HG02610 (cell line): ENCODE measurements at regions not wholly inside any gene's neighbourhood (a gene's known extent, or its start where the extent isn't known, plus 50 kb on each side); places are given as distances from the start of the nearest gene placed in this dataset.
"Not testable (repeated sequence)": the region's sequence is repeated elsewhere in the genome, so short reads cannot be mapped to it uniquely, and the experiment has no call there.

Experiments
- ATAC-seq: cut with Tn5 transposase; IDR thresholded peaks from one replicate; pipeline ENCODE4 v1.9.1; 2021; ENCODE audit warnings: mild to moderate bottlenecking, moderate library complexity; ENCODE audit not compliant: unreplicated experiment

DNA sequence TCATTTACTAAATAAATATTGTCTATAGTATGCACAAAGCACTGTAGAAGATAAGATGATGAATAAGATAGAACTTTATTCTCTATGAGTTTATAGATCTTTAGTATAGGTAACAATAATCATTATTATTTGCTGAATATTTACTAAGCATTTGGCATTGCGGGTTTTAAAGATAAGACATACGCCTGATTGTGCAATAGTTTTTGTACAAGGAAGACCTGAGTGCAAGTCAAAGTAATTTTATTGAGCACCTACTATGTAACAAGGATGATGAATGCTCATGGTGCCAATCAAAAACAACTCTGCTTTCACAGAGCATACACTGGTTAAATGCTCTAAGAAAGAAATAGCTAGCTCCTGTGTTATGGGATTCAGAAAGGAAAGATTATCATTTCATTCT is 1461.7 kb upstream of the FLRT2 start:
- no peak for ATAC-seq

DNA sequence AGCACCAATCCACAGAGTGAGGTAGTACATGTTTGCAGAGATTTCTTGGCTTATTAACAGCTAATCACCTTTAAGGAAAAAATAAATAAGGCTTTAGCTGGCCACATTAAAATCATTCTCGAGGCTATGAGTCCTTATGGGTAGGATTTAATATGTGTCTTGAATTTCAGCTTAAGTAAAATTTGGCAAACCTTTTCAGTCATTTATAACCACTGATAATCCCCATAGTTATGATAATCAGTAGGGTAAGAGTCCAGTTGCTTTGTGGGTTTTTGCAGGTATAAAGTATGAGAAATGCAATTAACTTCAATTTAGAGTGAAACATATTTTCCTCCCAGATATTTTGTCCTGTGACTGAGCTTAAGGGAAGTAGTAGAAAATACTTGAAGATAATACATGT is 1458.9 kb upstream of the FLRT2 start:
- ATAC-seq = no peak

DNA sequence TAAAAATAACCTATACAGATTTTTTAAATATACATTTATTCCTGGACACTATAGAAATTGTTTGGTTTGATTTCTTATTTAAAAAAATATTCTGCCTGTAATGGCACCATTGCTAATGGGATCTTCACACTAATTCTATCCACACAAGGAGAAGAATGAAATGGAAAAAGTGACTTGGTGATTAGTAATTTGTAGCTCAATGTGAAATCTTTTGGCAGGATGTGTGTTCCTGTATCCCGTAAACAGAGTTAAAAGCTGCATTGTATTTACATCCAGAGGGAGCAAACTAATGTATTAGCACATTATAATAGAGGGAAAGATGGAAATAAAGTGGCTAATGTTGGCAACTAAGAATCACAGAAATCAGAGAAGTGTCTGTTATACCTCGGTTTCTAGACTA is 1455.3 kb upstream of the FLRT2 start:
- no peak for ATAC-seq

DNA sequence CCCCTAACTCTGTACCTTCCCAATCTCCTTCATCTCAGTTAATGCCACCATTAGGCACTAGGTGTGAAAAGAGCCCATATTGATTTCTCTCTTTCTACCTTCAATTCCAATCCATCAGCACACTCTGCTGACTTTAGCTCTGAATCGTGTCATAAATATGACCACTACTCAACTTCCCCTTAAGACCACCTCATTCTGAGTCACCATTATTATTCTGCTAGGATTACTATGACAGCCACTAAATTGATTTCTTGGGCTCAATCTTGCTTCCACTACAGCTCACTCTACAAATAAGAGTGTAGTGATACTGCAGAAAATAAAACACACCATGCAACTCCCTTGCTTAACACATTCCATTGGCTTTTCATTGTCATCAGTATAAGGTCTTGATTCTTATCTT is 1449.0 kb upstream of the FLRT2 start:
- no peak for ATAC-seq

DNA sequence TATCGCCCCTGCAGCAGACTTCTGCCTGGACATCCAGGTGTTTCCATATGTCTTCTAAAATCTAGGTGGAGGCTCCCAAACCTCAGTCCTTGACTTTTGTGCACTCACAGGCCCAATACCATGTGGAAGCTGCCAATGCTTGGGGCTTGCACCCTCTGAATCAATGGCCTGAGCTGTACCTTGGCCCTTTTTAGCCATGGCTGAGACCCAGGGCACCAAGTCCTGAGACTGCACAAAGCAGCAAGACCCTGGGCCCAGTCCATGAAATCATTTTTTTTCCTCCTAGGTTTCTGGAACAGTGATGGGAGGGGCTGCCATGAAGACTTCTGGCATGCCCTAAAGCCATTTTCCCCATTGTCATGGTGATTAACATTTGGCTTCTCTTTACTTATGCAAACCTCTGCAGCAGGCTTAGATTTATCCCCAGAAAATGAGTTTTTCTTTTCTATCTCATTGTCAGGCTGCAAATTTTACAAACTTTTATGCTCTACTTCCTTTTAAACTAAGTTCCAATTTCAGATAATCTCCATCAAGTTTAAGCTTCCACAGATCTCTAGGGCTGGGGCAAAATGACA is 1445.8 kb upstream of the FLRT2 start:
- ATAC-seq = no peak

DNA sequence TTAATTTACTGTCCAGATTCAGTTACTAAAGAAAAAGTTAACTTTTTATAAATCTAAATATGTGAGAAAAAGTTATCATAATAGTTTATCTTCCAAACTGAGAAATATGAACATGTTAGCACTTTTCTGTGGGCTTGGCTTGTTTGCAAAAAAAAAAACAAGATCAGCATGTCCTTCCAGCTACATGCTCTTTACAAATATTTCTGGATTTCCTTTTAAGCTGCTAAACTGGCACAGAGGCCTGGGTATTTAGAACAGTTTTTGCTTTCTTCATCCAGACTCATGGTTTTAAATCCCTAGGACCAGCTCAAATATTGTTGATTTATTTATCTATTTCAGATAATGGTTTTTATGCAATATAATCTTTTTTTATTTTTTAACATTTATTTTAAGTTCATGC is 1444.5 kb upstream of the FLRT2 start:
- no peak for ATAC-seq

DNA sequence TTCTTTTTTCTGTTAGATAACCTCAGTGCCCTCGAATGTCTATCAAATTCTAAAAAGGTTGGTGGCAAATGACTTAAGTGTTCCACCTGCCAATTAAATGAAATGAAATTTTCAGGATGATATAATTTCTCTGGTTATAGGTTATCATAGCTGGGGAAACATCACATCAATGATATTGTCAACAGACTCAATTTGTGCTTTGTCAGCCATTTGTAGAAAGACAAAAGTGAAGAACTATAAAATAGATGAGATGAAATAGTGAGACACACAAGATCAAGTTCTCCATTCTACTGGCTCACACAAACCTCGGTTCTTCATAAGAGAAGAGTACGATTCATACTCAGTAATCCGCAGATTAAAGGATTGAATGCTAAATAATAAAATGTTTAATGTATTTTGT is 1443.2 kb upstream of the FLRT2 start:
- ATAC-seq = no peak

DNA sequence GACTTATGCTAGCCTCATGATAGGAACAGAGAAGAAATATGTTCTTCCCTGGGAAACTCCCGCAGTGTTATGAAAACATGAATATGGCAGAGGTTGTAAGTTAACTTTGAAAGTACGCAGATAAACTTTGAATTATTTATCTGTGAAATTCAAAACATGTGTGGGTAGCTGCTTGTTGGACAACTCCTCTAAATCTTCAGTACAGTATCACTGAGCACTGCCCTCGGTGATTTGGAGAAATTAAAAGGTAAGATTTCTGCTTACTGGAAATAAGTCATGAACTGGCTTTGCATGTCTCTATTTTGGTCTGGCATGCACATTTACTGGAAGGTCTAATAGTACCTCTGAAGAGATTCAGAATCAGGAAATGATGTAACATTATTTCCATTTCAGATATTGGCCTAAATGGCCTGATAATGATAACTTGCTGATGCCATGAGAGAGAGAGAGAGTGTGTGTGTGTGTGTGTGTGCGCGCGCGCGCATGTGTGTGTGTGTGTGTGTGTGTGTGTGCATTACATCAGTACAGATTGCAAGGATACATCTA is 1441.9 kb upstream of the FLRT2 start:
- no peak for ATAC-seq

DNA sequence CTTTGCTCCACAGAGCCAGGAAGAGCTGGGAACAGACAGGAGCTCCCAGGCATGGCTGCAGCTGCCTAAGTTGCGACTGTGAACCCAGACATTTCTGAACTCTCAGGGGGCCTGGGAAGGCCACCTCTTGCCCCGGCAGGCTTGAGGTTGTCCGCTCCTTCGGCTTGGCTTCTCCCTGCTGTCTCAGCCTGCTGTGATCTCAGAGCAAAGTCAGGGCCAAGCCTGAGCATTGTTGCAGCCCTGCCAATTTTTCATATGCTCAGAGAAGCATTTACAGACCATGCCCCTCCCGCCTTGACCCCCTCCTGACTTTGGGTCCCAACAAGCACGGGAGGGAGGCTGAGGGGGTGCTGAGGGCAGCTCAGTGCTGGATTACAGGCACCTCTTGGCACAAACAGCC is 1439.1 kb upstream of the FLRT2 start:
- no peak for ATAC-seq

DNA sequence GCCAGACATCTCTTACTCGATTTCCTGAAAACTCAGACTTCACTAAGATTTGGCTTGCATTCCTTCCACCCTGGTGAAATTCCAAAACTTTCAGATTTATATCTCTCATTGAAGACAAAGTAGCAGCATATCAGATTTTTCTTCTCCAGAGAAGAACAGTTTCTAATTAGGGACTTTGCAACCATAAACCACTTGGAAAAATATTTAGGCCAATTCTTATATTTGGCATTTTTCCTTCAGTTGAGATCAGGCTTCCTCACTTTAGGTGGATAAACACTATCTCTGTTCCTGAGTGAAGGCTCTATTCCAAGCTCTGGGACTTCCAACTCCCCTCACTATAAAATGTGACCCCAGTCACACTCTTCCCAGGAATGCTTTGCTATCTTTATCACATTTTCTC is 1434.3 kb upstream of the FLRT2 start:
- ATAC-seq = no peak

DNA sequence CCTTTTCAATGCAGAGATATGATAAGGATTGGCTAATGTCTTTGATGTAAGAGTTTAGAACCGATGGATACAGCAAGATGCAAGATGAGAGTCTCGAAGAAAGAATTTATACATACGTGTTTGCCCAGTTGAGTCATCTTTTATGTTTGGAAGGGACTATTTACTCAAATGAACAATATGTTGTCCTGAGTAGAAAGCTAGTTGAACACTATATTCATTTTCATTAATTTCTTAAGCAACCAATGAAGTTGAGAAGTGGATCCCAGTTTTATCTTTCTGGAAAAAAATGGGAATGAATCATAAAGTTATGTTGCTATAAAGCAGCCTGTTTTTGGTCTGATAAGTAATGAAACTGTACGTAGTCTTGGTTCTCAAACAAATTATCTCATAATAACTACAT is 1431.7 kb upstream of the FLRT2 start:
- no peak for ATAC-seq

DNA sequence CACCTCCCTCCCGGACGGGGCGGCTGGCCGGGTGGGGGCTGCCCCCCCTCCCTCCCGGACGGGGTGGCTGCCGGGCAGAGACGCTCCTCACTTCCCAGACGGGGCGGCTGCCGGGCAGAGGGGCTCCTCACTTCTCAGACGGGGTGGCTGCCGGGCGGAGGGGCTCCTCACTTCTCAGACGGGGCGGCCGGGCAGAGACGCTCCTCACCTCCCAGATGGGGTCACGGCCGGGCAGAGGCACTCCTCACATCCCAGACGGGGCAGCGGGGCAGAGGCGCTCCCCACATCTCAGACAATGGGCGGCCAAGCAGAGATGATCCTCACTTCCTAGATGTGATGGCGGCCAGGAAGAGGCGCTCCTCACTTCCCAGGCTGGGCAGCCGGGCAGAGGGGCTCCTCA is 1430.4 kb upstream of the FLRT2 start:
- ATAC-seq = not testable (repeated sequence)

DNA sequence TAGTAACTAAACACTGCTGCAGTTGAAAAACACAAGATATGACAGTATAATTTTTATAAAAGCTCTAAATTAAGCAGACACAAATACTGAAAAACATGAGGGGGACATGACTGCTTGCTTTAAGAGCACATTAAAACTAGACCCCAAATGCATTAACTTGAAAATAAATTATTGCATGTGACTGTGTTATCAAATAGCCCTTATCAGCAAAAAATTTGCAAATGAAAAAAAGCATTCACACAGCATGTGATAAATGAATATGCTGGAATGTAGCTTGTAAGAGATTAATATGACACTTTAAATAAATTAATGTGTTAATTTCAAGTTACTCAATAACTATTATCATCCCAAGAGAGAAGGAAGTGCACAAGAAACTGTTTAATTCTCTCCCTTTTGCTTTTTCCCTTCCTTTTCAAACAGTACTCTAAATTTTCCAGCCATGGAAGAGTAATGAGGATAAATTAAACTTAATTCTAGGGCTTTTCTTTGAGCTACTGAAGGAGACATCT is 1422.1 kb upstream of the FLRT2 start:
- ATAC-seq = no peak

DNA sequence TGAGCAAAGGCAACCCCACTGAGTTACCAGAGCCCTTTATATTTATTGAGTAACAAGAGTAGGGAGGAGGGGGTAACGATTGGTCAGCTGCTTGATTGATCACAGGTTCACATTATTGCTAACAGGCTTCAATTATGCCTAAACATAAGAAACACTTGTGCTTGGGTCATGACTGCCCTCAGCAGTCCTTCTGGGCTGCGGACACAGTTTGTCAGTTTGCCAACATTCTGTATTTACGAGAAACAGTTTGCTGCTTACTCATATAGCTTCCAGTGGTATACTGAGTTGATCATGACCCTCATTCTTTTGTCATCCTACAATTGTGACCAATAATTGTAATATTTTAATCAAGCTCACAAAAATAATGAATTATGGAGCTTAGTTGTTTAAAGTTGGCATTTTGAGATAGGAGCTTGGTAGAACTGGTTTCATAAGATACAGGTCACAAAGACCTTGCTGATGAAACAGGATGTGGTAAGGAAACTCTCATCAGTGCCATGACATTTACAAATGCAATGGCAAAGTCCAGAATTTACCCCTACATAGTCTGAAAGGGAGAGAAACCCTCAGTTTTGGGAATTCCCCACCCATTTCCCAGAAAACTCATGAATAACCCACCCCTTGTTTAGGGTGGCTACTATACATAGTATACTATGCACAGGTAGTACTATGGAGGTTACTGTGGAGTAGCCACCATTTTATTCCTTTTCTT is 1421.0 kb upstream of the FLRT2 start:
- ATAC-seq = no peak

DNA sequence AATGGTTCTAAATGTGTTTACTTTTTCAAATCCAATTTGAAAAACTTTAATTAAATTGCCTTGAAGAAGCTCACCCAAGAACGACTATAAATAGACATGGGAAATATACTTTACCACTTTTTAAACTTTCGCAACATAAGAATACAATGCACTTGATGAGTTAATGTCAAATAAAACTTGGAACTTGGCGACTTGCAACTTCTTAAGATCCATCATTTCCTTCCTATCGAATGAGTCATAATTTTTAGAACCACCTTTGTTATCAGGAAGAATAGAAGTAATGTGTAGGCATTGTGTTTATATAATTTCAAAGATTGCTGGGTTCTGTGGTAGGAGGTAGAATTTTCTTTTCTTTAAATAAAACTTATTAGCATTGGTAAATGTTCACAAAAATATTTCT is 1417.4 kb upstream of the FLRT2 start:
- ATAC-seq = no peak

DNA sequence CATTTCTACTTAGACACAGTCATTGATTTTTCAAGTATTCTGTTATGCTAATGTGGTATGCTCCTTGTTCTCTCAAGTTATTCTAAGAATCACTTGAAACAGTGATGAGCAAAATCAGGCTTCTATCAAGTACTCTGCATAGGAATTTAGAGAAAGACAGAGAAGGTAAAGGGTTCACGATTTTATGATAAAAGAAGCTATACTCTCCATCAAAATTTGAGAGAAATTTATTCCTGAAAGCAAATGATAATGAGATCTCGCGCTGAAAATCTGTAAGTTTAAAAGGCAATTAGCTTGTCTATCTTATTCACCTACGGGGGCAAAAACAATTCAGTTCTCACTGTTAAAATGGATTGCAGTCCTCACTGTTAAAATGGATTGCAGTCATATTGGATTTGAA is 1404.3 kb upstream of the FLRT2 start:
- no peak for ATAC-seq

DNA sequence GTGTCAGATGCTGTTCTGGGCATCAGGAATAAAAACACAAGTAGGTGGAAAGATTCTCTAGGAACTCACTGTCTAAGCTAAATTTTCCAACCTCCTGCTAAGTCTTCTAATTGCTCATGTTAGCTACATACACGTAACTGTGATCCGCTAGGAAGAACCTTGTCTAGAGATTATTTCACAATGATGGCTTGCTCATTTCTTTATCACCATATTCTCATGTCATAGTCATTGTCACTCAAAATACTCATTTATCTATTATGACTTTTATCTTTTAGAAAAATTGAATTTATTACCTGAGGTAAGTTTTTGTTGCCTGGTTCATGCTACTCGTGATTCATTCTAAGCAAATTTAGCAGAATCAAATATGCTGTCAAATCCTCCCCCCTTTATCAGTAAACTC is 1402.4 kb upstream of the FLRT2 start:
- ATAC-seq = no peak

DNA sequence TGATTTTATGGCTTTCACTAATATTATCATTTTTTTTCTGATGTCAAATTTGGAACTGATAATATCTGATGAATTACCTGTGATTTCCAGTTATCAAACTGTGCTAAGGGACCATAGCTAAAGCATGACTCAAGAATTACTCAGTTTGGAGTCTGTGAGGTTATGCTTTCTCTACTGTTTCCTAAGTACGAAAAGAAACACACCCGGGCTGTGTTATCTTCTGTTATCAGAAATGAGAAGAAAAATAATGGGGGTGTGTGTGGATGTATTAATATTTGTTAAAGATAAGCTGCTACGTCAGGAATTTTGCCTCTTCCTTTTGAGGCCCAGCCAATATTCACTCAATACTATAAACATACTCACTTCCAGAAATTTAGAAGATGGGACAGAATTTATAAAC is 1401.9 kb upstream of the FLRT2 start:
- ATAC-seq = no peak

DNA sequence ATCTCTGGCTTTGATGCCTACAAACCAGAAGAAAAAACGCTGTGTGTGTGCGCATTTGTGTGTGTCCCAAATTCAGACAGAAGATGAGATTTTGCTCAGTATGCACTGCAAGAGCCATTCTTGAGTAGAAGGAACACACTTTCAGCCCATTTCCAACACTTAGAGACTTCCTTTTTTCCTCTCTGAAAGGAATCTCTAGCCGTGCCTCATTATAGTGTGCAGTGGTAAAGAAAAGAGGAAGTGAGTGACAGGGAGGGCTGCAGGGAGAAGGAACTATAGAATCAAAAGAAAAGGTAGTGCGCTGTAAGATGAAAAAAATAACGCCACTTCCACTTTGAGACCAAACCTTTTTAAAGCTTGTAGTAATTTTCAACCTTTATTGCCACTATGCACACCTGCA is 1400.9 kb upstream of the FLRT2 start:
- ATAC-seq = no peak

DNA sequence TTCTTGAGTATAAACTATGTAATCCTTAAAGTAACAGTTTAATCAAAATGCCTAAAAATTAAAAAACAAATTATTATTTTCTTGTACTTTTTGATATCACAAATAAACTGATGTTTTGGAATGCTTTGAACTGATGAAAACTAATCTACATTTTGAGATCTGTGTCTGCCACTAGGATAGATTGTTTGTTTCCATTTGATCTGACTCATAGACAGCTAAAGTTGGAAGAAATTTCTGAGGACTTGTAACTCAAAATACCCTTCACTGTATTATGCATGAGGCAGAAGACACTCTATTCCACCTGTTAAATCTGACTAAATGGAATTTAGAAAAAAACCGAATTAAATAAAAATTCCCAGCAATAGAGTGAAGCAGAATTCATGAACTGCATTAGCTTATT is 1400.0 kb upstream of the FLRT2 start:
- no peak for ATAC-seq

DNA sequence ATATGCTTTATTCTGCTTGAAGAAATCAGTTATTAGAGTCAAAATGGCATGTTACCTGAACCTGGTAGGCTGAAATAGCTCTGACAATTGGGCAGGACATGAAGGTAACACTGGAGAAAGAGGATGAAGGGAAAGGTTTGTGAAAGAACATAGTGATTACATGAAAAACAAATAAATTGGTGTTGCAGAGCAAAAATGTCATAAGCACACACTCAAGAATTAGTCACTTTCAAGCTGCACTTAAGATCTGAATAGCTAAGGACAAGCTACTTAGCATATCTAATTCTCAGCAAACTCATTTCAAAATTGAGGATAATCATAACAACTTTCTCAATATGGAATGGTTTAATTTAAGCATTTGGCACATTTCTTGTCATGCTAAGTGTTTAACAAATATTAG is 1398.0 kb upstream of the FLRT2 start:
- ATAC-seq = no peak

DNA sequence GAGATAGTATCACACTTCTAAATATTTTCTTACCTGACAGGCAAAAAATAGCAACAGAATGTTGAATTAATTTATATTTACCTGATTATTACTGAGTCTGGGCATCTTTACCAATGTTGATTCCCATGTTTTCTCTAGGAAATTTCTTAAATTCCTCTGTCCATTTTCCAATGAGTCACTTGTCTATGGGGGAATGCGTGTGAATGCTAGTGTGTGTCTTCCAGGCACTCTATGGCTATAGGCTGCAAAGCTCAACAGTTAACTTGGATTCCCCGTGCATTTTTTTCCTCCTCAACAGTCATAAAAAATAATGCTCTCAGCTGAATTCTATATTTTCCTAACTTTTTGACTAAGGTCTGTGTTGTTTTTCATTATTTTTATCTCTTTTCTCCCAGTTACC is 1385.8 kb upstream of the FLRT2 start:
- no peak for ATAC-seq

DNA sequence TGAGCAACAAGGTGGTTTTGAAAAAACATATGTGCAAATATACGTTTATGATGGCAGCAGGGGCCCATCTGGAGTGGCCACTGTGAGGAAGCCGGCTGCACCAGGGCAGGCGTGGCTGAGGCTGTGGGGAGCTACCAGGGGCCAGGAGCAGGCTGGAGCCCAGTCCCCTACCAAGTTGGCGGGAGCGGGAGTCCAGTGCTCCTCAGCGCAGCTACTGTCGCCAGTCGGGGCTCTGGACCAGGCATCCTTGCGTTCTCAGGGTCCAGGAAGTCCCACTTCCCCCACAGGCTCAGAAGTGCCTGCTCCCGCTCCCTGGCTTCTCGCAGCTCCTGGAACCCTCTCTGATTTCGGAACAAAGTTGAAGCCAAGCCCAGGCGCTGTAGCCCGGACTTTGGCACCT is 1377.5 kb upstream of the FLRT2 start:
- no peak for ATAC-seq
